ENCODE measurements at regions not wholly inside any gene's neighbourhood (a gene's known extent, or its start where the extent isn't known, plus 50 kb on each side); places are given as distances from the start of the nearest gene placed in this dataset.

DNA sequence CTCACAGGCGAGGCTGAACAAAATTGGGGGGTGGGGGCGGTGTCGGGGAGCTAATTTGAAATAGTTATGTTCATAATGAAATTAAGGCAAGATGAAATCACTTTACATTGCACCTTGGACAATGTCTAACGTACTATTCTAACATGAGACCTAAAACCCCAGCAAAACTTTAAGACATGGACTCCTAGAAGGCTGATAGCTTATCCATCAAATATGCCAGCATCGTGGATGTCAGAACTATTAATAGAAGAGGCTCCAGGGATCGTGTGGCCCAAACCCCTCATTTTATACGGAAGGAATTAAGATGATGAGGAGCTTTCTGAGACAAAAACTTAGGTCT, 279.6 kb downstream of the SOX9 start:
- Histone ChIP-seq H3K27ac (ENCODE audit: insufficient read depth, low read depth, low read length) (no peak overlapping the region), H2AFZ (ENCODE audit: low read depth, low read length) (no peak overlapping the region), H3K9ac (replicated peaks; ENCODE audit: extremely low read depth, insufficient read depth, low read length) (no peak overlapping the region), H3K4me3 (replicated peaks in 1 of 3; ENCODE audit: insufficient read depth in 1 of 3, low read depth in 1 of 3, low read length in 3 of 3) (no peak overlapping the region), H3K4me2 (ENCODE audit: insufficient read depth, low read length) (no peak overlapping the region), H4K20me1 (replicated peaks; ENCODE audit: control insufficient read depth, extremely low read depth, insufficient read depth, low read length) (no peaks in the 10 kb centered on the region), H3K4me1 (ENCODE audit: control insufficient read depth, extremely low read depth, insufficient read depth, low read length) (no peaks in the 10 kb centered on the region), H3K27me3 (ENCODE audit: control insufficient read depth in 2 of 2, insufficient read depth in 2 of 2, low read length in 2 of 2) (no peaks in the 10 kb centered on the region), H3K9me1 (replicated peaks; ENCODE audit: control insufficient read depth, extremely low read depth, insufficient read depth, low read length) (no peaks in the 10 kb centered on the region), H3K9me3 (replicated peaks; ENCODE audit: control insufficient read depth, insufficient read depth, low read length) (no peaks in the 10 kb centered on the region), H3K79me2 (ENCODE audit: control insufficient read depth, insufficient read depth, low read length) (no peaks in the 10 kb centered on the region), H3K36me3 (ENCODE audit: control insufficient read depth in 2 of 2, extremely low read depth in 1 of 2, insufficient read depth in 2 of 2, low read length in 2 of 2) (no peaks in the 10 kb centered on the region)
- DNase-seq (ENCODE audit: low read depth, low spot score) (no peak), FAIRE-seq (no peak)
- no peak for TF ChIP-seq GATA2 (IDR thresholded peaks at IDR 0.05; ENCODE audit: insufficient read depth, insufficient read length, low read depth, low read length)
- TF ChIP-seq MYC (IDR thresholded peaks at IDR 0.05; ENCODE audit: low read depth, low read length), result no peak
- no peak for TF ChIP-seq FOS (IDR thresholded peaks at IDR 0.05; ENCODE audit: borderline replicate concordance, insufficient read depth, low read length)
- TF ChIP-seq, protein P1, sequence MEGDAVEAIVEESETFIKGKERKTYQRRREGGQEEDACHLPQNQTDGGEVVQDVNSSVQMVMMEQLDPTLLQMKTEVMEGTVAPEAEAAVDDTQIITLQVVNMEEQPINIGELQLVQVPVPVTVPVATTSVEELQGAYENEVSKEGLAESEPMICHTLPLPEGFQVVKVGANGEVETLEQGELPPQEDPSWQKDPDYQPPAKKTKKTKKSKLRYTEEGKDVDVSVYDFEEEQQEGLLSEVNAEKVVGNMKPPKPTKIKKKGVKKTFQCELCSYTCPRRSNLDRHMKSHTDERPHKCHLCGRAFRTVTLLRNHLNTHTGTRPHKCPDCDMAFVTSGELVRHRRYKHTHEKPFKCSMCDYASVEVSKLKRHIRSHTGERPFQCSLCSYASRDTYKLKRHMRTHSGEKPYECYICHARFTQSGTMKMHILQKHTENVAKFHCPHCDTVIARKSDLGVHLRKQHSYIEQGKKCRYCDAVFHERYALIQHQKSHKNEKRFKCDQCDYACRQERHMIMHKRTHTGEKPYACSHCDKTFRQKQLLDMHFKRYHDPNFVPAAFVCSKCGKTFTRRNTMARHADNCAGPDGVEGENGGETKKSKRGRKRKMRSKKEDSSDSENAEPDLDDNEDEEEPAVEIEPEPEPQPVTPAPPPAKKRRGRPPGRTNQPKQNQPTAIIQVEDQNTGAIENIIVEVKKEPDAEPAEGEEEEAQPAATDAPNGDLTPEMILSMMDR (IDR thresholded peaks at IDR 0.05; ENCODE audit: extremely low read depth in 1 of 2, insufficient read depth in 1 of 2, low read depth in 1 of 2, low read length in 2 of 2), result no peak
- TF ChIP-seq, protein P2, sequence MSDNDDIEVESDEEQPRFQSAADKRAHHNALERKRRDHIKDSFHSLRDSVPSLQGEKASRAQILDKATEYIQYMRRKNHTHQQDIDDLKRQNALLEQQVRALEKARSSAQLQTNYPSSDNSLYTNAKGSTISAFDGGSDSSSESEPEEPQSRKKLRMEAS (IDR thresholded peaks at IDR 0.05; ENCODE audit: insufficient read depth, insufficient read length), result no peak
- TF ChIP-seq POLR2AphosphoS5 (IDR thresholded peaks at IDR 0.05; ENCODE audit: insufficient read depth, low read depth, low read length), result no peak
- POLR2A ChIA-PET, result no interaction called here
- dilution Hi-C loops (cut with MboI; ENCODE audit: extremely low pct_ligation_motif_present, low sequenced_read_pairs) (no loop called here), intact Hi-C loops (cut with micrococcal nuclease) (no loop called here)
- BruUV-seq (replicated peaks), result no TSS peak
- CTCF ChIA-PET, result no interaction called here

DNA sequence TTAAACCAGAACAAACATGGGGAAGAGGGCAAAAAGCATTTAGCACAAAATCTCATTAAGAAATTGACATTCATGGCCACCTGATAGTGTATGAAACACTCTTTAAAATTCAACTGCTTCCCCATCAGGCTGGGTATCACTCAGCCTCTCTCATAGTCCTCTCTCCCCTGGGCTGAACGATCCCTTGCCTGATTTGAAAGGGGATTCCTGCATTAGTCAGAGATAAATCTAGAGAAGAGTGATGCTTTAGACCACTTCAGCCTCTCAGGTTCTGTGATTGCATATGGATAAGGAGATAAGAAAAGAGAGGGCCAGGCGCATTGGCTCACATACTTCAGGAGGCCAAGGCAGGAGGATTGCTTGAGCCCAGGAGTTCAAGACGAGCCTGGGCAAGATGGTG, 280.0 kb downstream of the SOX9 start:
- intact Hi-C loops (cut with micrococcal nuclease), result no loop called here
- Histone ChIP-seq H3K4me2 (ENCODE audit: insufficient read depth, low read length) (no peak overlapping the region), H3K79me2 (ENCODE audit: control insufficient read depth, insufficient read depth, low read length) (no peaks in the 10 kb centered on the region), H3K9me1 (replicated peaks; ENCODE audit: control insufficient read depth, extremely low read depth, insufficient read depth, low read length) (no peaks in the 10 kb centered on the region), H2AFZ (ENCODE audit: low read depth, low read length) (no peak overlapping the region), H3K27me3 (ENCODE audit: control insufficient read depth in 2 of 2, insufficient read depth in 2 of 2, low read length in 2 of 2) (no peaks in the 10 kb centered on the region), H3K36me3 (ENCODE audit: control insufficient read depth in 2 of 2, extremely low read depth in 1 of 2, insufficient read depth in 2 of 2, low read length in 2 of 2) (no peaks in the 10 kb centered on the region), H3K27ac (ENCODE audit: insufficient read depth, low read depth, low read length) (no peak overlapping the region), H4K20me1 (replicated peaks; ENCODE audit: control insufficient read depth, extremely low read depth, insufficient read depth, low read length) (no peaks in the 10 kb centered on the region), H3K9ac (replicated peaks; ENCODE audit: extremely low read depth, insufficient read depth, low read length) (no peak overlapping the region), H3K4me3 (replicated peaks in 1 of 3; ENCODE audit: insufficient read depth in 1 of 3, low read depth in 1 of 3, low read length in 3 of 3) (no peak overlapping the region), H3K9me3 (replicated peaks; ENCODE audit: control insufficient read depth, insufficient read depth, low read length) (no peaks in the 10 kb centered on the region), H3K4me1 (ENCODE audit: control insufficient read depth, extremely low read depth, insufficient read depth, low read length) (no peaks in the 10 kb centered on the region)
- ChIA-PET POLR2A (no interaction called here), CTCF (no interaction called here)
- dilution Hi-C loops (cut with MboI; ENCODE audit: extremely low pct_ligation_motif_present, low sequenced_read_pairs), result no loop called here
- TF ChIP-seq EZH2 (IDR thresholded peaks at IDR 0.05; ENCODE audit: borderline replicate concordance, low read depth, low read length, severe bottlenecking), result no peak
- TF ChIP-seq, protein P2 (IDR thresholded peaks at IDR 0.05; ENCODE audit: insufficient read depth, insufficient read length), result no peak
- TF ChIP-seq MYC (IDR thresholded peaks at IDR 0.05; ENCODE audit: low read depth, low read length), result no peak
- TF ChIP-seq POLR2AphosphoS5 (IDR thresholded peaks at IDR 0.05; ENCODE audit: insufficient read depth, low read depth, low read length), result no peak
- TF ChIP-seq JUN (IDR thresholded peaks at IDR 0.05; ENCODE audit: borderline replicate concordance, insufficient read depth, insufficient read length, low read depth), result no peak
- TF ChIP-seq, protein P1 (IDR thresholded peaks at IDR 0.05; ENCODE audit: extremely low read depth in 1 of 2, insufficient read depth in 1 of 2, low read depth in 1 of 2, low read length in 2 of 2), result no peak
- TF ChIP-seq FOS (IDR thresholded peaks at IDR 0.05; ENCODE audit: borderline replicate concordance, insufficient read depth, low read length), result no peak
- TF ChIP-seq GATA2 (IDR thresholded peaks at IDR 0.05; ENCODE audit: insufficient read depth, insufficient read length, low read depth, low read length), result no peak
- no peak for TF ChIP-seq POLR2A (IDR thresholded peaks at IDR 0.05; ENCODE audit: low read depth, low read length)
- BruUV-seq (replicated peaks), result no TSS peak
- no peak for FAIRE-seq
- DNase-seq (ENCODE audit: low read depth, low spot score), result no peak
